Activated CD4-positive, alpha-beta T cell treated with anti-CD3 and anti-CD28 coated beads for 24 hours (primary cell): ENCODE measurements at regions not wholly inside any gene's neighbourhood (a gene's known extent, or its start where the extent isn't known, plus 50 kb on each side); places are given as distances from the start of the nearest gene placed in this dataset.
"Not testable (repeated sequence)": the region's sequence is repeated elsewhere in the genome, so short reads cannot be mapped to it uniquely, and the experiment has no call there.

Experiments used
- DNase-seq, 2 donors: peaks; one replicate each; pipeline ENCODE4 v3.0.0-alpha.2; 2020; ENCODE audit warnings: low read depth in 2 of 2

DNA sequence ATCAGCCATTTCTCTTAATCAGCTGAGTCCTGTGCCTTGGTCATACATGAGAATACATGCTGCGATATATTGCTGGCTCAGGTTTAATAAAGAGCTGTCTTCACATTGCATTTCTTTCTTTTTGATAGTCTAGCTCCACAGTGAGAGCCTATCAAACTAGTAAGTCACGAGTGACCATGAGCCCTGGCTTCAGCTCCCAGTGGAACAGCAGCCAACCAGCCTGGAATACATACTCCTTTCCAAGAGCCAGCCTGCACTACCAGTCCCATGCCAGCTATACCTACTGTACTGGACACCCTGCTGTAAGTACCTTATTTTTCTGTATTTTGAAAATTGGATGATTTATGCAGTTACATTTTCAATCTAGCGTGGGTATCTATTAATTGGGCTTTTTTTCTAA is 98.0 kb upstream of the RBMS3 start:
- not testable (repeated sequence) for DNase-seq

DNA sequence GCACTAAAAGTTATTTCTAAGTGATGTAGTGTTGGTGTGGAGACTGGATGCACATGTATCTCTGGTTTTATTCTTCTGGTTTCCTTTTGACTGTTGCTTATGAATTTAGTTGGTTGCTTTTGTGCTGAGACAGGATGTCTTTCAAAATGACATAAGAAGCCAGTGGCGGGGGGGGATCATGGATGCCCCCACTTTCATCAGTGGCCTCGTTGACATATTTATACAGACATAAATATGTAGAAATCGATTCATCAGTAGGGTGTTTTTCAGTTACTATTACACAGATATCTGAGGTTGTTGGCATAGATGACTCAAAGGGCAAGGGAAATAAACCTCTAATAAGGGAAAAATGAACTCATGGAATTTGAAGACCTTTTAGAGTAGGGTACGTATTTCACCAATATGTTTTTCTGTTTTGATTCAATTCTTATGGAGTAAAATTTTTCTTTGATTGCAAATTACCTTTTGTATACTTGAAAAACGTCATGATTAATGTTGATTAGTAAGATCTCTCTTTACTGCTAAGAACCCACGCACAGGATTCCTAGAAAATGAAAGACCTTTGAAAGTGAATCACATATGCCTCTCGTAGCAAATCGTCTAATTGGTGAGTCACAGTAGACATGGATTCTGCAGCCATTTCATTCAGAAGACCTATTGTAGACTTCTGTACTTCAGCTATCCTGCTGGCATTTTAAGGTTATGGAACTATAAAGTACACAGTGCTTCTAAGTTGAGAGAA is 97.4 kb upstream of the RBMS3 start:
- no peak for DNase-seq

DNA sequence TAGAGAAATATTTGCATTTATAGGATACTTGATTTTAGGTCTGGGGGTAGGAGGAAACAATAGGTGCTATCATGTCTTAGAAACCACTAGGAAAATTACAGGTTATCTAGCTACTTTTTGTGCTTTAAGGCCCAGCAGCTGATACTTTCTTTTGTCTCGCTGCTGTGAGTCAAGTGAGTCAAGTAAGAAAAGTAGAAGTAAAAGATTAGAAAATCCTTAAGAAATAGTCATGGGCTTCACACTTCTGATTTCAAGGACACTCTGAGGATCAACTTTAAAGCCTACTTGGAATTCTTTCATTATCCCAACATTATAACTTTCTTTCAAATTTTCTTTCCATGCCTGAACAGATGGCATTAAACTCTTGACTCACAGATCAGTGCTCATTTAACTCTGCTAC is 95.2 kb upstream of the RBMS3 start:
- no peak for DNase-seq

DNA sequence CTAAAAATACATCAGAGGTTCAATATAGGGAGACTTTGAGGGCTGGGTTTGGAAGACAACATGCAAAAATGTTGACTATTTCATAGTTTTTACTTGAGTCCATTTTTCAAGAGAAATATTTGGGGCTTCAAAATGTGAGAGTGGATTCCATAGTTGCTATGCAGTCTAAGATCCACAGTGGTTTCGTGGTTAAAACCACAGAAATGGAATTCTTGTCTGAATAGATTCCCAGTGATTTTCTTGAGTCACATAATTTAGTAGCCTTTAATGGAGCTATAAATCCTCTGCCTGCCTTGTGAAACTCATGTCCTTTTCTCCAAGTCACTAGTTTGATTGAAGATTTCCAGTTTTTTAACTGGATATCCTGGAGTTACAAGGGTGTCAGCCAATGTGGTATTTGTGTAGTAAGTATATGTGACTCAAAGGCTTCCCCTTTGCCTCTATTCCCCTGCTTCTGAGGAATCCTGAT is 94.7 kb upstream of the RBMS3 start:
- DNase-seq: no peak

DNA sequence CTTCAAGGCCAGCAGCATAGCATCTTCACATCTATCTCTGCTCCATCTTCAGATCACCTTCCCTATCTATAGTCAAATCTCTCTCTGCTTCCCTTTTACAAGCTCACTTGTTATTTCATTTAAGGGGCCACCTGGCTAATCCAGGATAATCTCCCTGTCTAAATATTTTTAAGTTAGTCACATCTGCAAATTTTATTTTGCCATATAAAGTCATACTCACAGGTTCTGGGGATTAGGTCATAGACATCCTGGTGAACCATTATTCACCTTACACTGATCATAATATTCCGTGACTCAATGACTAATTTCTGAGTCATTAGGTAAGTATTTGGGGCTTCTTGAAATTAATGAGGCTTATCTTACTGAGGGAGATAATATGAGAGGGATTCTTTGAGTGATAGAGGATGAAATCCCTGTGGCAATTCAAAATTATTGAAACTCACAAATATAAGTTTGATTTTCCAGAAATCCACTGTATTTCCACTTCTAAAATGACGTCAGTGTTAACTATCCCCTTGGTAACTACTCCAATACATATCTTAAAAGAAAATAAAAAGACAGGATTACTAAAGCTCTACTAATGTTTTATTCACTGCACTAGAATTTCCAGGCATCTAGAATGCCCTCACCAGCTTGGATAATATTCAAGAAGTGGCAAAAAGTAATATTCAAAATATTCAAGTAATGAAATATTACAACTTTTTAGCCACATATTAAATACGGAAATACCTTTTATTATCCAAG is 93.7 kb upstream of the RBMS3 start:
- no peak for DNase-seq

DNA sequence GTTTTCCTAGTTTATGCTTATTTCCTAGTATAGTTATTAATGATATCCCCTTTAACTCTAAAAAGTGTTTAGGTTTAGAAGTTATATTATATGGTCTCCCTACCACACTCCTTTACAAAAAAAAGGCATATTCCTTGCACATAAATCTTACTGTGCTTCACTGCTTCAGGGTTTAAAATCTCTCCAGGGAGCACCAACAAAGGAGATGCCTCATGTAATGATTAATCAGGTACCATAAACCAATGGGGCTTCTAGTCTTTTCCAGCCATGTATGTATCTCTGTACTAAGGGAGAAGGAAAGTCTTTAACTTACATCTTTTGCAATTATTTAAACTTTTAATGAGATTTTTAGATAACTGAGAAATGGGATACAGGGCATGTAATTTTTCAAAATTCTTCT is 91.5 kb upstream of the RBMS3 start:
- DNase-seq: no peak

DNA sequence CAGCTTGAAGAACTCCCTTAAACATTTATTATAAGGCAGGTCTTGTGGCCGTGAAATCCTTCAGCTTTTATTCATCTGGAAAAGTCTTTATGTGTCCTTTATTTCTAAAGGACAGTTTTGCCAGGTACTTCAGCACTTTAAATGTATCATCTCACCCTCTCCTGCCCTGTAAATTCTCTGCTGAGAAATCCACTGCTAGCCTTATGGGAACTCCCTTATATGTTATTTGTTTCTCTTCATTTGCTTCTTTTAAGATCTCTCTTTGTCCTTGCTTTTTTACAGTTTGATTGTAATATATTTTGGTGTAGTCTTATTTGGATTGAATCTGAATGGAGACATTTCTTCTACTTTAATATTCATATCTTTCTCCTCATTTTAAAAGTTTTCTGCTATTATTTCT is 86.7 kb upstream of the RBMS3 start:
- no peak for DNase-seq

DNA sequence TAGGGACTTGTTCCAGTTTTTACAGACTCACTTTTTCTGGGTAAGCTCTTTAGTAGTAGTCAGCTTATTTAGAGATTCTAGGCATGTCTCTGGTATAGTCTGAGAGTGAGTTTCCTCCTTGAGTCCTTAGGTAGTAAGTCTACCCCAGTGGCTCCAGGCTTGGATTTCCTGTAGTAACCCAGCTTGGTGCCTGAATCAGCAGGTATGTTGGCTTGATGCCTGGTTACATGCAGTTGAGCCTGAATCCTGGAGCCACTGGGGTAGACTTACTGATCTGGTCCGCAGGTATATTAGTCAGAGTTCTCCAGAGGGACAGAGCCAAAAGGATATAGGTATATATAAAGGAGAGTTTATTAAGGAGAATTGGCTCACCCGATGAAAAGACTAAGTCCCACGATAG is 85.8 kb upstream of the RBMS3 start:
- DNase-seq: no peak

DNA sequence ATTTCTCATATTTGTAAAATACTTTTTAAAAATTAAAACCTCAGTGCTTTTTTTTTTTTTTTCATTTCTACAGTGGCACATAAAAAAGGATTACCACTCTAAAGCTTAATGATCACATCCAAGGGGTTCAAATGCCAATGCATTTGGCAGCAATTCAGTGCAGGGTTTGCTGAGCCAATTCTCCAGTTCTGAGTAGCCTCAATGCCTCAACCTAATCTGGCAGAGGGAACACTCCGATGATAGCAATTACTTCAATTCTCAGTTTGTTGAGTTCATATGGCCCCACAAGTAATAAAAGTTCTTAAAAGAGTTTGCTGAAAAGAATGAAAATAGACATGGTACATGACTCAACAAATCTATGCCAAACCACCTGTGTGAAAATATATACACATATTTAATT is 79.3 kb upstream of the RBMS3 start:
- no peak for DNase-seq

DNA sequence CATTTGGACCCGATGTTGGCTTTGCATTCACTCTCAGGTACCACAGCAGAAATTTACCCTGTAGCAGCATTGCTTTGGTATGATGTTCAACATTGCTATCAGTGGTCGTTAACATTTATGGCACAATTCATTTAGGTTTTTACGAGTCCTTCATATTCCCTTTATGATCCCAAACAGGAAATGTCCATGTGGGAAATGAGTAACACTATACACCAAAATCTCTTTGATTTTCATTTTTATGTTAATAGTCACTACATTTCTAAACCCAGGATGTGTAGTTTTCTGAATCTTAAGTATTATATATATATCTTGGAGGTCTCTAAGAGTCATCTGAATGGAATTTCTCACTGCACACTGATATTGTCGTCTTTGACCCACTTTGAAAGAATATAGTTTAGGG is 78.5 kb upstream of the RBMS3 start:
- DNase-seq: no peak

DNA sequence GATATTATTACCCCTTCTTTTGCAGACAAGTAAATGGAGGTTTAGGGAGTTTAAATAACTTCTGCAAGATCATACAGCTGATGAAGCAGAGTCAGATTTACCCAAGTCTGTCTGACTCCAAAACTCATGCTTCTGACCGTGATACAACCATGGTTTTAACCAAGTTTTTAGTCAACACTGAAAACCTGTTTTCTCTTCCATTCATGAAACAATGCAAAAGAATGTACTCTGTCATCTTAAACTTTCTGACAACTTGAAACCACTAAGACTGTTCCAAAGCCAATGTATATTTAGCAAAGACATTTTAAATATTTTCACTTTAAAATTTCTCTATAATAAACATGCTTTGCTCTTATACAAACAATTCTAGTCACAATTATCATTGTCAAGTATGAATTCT is 77.0 kb upstream of the RBMS3 start:
- DNase-seq: no peak

DNA sequence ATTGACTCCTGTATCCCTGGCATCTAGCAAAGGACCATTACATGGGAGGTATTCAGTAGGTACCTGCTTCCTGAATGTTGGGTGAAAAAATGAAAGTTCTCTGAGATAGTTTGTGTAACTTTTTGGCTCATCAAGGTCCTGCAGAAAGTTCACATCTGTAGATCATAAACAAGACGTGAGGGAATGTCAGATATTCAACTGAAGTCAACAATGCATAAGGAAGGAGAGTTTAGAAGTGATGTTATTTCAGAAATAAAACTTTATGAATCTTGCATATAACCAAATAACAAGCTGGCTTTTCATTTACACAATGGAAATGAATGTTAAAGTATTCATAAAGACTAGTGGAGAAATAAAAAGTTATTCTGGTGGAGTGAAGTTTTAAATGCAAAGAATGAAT is 73.4 kb upstream of the RBMS3 start:
- DNase-seq: no peak

DNA sequence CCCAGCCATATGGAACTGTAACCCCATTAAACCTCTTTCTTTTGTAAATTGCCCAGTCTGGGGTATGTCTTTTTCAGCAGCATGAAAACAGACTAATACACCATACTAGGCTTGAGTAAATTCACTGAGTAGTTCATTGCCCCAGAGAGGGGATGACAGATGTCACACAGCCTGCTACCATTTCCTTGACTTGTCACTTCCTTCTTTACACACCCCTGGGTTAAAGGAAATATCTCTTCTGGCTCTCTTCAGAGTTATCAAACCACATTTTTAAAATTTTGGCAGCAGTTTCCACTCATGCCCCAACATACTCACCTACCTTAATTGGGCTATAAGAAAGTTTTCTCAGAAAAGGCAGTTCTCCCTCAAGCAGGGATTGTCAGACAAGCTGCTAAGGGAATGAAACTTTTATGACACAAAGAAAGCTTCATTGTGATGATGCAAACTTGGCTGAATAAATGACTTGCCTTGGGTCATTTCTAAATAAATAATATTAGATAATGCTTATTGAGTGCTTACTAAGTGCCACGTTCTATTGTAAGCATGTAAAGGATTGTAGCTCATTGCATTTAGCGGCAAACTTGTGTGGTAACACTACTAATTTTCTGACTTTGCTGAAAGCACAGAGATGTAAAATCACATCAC is 68.0 kb upstream of the RBMS3 start:
- DNase-seq: no peak

DNA sequence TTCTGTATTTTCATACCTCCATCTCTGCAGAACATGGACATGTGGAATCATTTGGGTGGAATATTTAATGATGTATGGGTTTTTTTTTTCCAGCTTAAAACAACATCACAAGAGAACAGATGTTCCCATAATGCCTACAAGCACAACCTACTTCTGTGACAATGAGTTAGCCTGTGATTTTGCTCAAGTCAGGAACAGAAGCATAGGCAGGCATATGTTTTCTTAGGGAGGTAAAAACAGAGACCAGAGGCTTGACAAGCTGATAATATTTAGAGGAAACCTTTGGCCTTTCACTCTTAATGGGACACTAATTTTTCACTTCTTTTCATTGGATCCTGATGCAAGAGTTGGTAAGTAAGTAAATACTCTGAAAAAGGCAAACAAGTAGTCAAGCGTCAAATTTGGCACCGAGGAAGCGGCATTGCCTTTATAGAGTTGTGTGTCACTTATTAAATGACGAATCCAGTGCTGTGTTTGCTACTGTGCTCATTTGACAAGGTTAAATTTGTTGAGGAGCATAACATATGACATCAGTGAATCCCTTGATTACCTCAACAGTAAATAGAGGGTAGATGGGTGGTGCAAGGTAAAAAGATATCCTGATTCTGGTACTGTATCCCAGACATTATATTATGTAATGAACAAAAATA is 66.7 kb upstream of the RBMS3 start:
- no peak for DNase-seq

DNA sequence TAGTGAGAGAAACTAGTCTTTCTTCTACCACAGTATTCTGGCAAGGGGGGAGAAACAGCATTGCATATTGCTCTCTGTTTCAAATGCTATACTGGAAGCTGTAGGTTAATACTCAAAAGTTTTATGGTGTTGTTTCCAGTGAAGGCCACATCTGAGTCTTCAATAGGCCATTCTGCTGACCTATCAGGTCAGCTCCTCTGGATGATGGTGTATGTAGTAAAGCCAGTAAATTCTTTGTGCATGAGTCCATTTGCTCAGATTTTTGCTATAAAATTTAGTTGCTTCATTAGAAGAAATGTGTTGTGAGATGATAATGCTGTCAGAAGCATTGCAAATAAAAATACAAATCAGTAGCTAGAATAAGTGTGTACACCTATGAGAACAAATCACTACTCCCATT is 64.9 kb upstream of the RBMS3 start:
- no peak for DNase-seq

DNA sequence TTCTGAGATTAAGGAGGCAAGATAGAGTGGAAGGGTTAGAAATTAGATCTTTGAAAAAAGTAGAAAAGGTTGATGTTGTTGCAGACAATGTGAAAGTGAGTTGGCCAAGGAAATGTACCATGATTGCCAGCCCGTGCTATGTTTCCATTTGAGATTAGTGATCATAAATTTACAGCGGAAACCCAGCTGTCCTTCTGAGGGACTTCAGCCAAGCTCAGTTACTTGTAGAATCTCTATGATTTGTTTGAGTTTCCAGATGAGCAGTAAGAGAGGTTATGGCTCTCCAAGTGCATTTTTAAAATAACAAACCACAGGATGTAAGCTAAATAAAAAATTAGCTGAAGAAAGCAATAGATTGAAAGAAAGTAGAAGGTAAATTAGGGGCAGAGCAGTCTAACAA is 54.2 kb upstream of the RBMS3 start:
- DNase-seq: no peak

DNA sequence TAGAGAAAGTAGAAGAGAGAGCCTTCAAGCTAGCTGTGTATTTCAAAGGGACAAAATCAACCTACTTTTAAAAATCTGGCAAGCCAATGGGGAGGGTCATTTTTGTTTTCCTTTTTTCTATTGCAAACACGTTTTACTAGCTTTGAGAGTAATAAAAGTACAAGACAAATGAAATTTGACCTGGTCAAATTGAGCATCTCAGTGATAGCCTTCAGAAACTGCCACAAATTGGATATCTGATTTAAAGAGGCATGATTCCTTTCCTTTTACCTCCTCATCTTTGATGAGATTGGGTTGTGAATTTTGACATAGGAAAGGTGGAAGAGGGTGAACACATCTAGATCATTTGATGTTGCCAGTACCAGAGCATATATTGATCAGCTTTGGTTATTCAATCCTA is 53.6 kb upstream of the RBMS3 start:
- DNase-seq: no peak
